Osteoblast (primary cell): ENCODE measurements at regions not wholly inside any gene's neighbourhood (a gene's known extent, or its start where the extent isn't known, plus 50 kb on each side); places are given as distances from the start of the nearest gene placed in this dataset.

ENCODE experiments used
- DNase-seq: peaks from one replicate; pipeline ENCODE4 v3.0.0; 2011; ENCODE audit warnings: low spot score, mixed read lengths; ENCODE audit not compliant: insufficient read length; ENCODE audit errors: missing footprints
- H2AFZ ChIP-seq: 2 replicates; pipeline ENCODE4 v1.6.0; 2011; ENCODE audit warnings: mild to moderate bottlenecking, low read length
- H3K27ac ChIP-seq: 2 replicates; pipeline ENCODE4 v1.5.1; 2011; ENCODE audit warnings: mild to moderate bottlenecking, low read depth, low read length, moderate library complexity
- H3K27me3 ChIP-seq: 2 replicates; pipeline ENCODE4 v1.6.0; 2012; ENCODE audit warnings: mild to moderate bottlenecking, control low read depth, inconsistent platforms, low read length, moderate library complexity; ENCODE audit not compliant: insufficient read depth
- H3K36me3 ChIP-seq: 2 replicates; pipeline ENCODE4 v1.5.1; 2011; ENCODE audit warnings: mild to moderate bottlenecking, low read length, control low read depth, moderate library complexity; ENCODE audit not compliant: insufficient read depth
- H3K4me1 ChIP-seq: 2 replicates; pipeline ENCODE4 v1.5.1; 2011; ENCODE audit warnings: mild to moderate bottlenecking, low read length, control low read depth, moderate library complexity; ENCODE audit not compliant: insufficient read depth
- H3K4me2 ChIP-seq: 2 replicates; pipeline ENCODE4 v1.6.0; 2011; ENCODE audit warnings: mild to moderate bottlenecking, low read length; ENCODE audit not compliant: insufficient read depth
- H3K4me3 ChIP-seq: fragments of 200-600 bp; sonication (generic); 3 replicates; pipeline ENCODE4 v1.5.1; 2012; ENCODE audit warnings: mild to moderate bottlenecking, low read length, inconsistent platforms; ENCODE audit not compliant: insufficient read depth
- H3K79me2 ChIP-seq: 2 replicates; pipeline ENCODE4 v1.6.0; 2012; ENCODE audit warnings: mild to moderate bottlenecking, low read length, control low read depth, inconsistent platforms; ENCODE audit not compliant: insufficient read depth
- H3K9me3 ChIP-seq: 2 replicates; pipeline ENCODE4 v1.5.1; 2011; ENCODE audit warnings: low read depth, low read length, control low read depth
- H4K20me1 ChIP-seq: 2 replicates; pipeline ENCODE4 v1.6.0; 2012; ENCODE audit warnings: mild to moderate bottlenecking, low read length, control low read depth; ENCODE audit not compliant: insufficient read depth
- TF ChIP-seq, protein P1 (sequence below): IDR thresholded peaks from 2 replicates; pipeline ENCODE4 v1.5.1; 2011; ENCODE audit warnings: mild to moderate bottlenecking, low read depth, low read length, moderate library complexity; ENCODE audit errors: extremely low read depth

DNA sequence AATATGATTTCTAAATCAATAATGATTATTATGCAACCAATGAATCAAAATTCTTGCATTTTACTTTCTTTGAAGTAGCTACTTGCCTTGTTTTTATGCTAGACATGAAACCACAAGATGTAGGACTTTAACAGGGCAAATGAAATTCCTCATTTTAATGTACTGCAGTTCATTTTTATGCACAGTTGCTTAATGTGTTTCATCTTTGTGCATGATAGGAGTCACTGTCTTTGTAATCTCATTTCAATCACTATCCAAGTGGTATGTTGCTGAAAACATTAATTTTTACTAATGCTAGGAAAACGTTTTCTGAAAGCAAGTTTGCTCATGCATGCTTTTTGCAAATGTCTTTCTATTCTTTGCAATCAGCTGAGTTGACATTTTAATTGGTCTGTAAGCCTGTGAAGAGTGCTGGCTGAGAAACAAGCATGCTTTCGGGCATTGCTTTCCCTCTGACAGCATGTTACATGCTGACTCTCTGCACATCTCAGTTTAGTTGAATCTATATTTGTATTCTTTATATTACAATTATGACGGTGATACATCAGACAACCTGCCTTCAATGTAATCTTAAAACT lies 535.0 kb upstream of the CDH18 start:
- Histone ChIP-seq H3K27ac (no peak overlapping the region), H4K20me1 (no peaks in the 10 kb centered on the region), H3K9me3 (no peaks in the 10 kb centered on the region), H3K4me2 (no peak overlapping the region), H3K4me1 (no peaks in the 10 kb centered on the region), H3K27me3 (no peaks in the 10 kb centered on the region), H3K36me3 (no peaks in the 10 kb centered on the region), H2AFZ (no peak overlapping the region), H3K4me3 (no peak overlapping the region), H3K79me2 (no peaks in the 10 kb centered on the region)
- no peak for DNase-seq
- TF ChIP-seq, protein P1, sequence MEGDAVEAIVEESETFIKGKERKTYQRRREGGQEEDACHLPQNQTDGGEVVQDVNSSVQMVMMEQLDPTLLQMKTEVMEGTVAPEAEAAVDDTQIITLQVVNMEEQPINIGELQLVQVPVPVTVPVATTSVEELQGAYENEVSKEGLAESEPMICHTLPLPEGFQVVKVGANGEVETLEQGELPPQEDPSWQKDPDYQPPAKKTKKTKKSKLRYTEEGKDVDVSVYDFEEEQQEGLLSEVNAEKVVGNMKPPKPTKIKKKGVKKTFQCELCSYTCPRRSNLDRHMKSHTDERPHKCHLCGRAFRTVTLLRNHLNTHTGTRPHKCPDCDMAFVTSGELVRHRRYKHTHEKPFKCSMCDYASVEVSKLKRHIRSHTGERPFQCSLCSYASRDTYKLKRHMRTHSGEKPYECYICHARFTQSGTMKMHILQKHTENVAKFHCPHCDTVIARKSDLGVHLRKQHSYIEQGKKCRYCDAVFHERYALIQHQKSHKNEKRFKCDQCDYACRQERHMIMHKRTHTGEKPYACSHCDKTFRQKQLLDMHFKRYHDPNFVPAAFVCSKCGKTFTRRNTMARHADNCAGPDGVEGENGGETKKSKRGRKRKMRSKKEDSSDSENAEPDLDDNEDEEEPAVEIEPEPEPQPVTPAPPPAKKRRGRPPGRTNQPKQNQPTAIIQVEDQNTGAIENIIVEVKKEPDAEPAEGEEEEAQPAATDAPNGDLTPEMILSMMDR: no peak

DNA sequence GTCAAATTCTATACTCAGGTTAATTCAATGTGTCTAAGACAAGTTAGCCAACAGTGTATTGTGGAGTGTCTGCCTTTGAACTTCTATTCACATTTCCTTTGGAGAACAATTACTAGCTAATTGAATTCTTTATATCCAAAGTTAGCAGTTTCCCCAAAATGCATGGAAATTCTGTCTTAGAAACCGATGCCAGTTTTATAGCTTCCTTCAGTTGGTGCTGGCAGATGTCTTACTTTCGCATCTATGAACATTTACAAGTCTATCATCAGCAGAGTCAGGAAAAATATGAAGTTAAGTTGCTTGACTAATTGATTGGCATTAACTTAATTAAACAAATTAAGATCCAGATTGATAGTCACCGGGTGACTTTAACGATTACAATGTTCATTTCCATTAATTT lies 527.6 kb upstream of the CDH18 start:
- Histone ChIP-seq H3K27me3 (no peaks in the 10 kb centered on the region), H4K20me1 (no peaks in the 10 kb centered on the region), H3K9me3 (no peaks in the 10 kb centered on the region), H3K4me1 (no peaks in the 10 kb centered on the region), H3K79me2 (no peaks in the 10 kb centered on the region), H3K4me3 (no peak overlapping the region), H3K36me3 (no peaks in the 10 kb centered on the region), H3K27ac (no peak overlapping the region), H2AFZ (no peak overlapping the region), H3K4me2 (no peak overlapping the region)
- no peak for DNase-seq
- TF ChIP-seq, protein P1: no peak

DNA sequence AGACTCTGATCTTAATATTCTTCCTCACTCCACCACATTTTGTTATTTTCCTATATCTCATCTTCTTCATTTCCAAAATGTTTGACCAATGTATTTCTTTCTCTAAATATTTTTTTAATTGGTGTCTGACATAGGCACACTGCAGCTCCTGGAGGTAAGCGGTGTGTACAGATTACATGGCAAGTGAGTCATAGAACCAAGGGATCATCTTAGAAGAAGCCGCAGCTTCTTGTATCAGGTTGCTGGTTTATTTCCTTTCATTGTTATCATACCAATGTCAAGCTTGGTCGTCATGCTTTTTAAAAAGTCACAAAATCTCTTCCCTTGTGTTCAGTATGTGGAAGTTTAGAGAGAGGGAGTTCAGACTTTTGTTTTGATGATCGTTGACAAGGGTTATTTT lies 526.1 kb upstream of the CDH18 start:
- no peak overlapping the region for H3K4me2 ChIP-seq
- H3K27ac ChIP-seq: no peak overlapping the region
- no peaks in the 10 kb centered on the region for H3K9me3 ChIP-seq
- TF ChIP-seq, protein P1: no peak
- no peaks in the 10 kb centered on the region for H3K4me1 ChIP-seq
- DNase-seq: no peak
- no peak overlapping the region for H3K4me3 ChIP-seq
- no peaks in the 10 kb centered on the region for H3K27me3 ChIP-seq
- no peaks in the 10 kb centered on the region for H3K79me2 ChIP-seq
- no peaks in the 10 kb centered on the region for H3K36me3 ChIP-seq
- H4K20me1 ChIP-seq: no peaks in the 10 kb centered on the region
- H2AFZ ChIP-seq: no peak overlapping the region

DNA sequence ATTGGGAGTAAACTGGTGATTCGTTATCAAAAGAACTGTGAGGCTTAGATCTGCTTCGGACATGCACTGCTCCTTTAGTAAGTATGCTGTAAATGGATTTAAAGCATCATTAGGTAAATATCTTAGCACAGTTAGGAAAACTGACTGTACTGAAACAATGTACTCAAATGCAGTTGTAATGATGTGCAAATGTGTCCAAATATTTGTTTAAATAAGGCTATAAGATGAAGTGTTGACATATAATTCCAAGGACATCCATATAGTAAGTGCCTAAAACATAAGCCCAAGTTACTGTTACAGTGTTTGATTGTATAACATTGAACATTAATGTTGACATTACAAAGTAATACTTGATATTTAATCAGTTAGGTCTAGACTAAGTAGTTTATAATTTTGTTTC lies 512.5 kb upstream of the CDH18 start:
- no peak for DNase-seq
- H3K4me1 ChIP-seq: no peaks in the 10 kb centered on the region
- no peaks in the 10 kb centered on the region for H4K20me1 ChIP-seq
- H3K79me2 ChIP-seq: no peaks in the 10 kb centered on the region
- no peak overlapping the region for H3K4me2 ChIP-seq
- no peaks in the 10 kb centered on the region for H3K27me3 ChIP-seq
- H3K27ac ChIP-seq: no peak overlapping the region
- no peak overlapping the region for H3K4me3 ChIP-seq
- TF ChIP-seq, protein P1: no peak
- peaks cover 2% of the 10 kb centered on the region for H3K9me3 ChIP-seq
- H3K36me3 ChIP-seq: no peaks in the 10 kb centered on the region
- H2AFZ ChIP-seq: no peak overlapping the region
